Upper lobe of left lung (tissue), 6 donors: ENCODE measurements at regions not wholly inside any gene's neighbourhood (a gene's known extent, or its start where the extent isn't known, plus 50 kb on each side); places are given as distances from the start of the nearest gene placed in this dataset.
"Not testable (repeated sequence)": the region's sequence is repeated elsewhere in the genome, so short reads cannot be mapped to it uniquely, and the experiment has no call there.

ENCODE experiments used
- ATAC-seq, 2 donors: fragments of 200-7000 bp; cut with Tn5 transposase; one replicate each; pipeline ENCODE4 v1.9.1; 2022; ENCODE audit warnings: mild to moderate bottlenecking in 2 of 2, moderate library complexity in 2 of 2; ENCODE audit not compliant: low FRiP score in 2 of 2
- DNase-seq, 2 donors: peaks; one replicate each; pipeline ENCODE4 v3.0.0-alpha.2; 2019 to 2020
- H3K27ac ChIP-seq, 4 donors: fragments of 200-600 bp; sonication (generic); one replicate each; pipeline ENCODE4 v1.5.1; 2016 to 2019
- H3K27me3 ChIP-seq, 4 donors: fragments of 200-600 bp; sonication (generic); one replicate each; pipeline ENCODE4 v1.5.1; 2017 to 2019
- H3K36me3 ChIP-seq, 4 donors: fragments of 200-600 bp; sonication (generic); one replicate each; pipeline ENCODE4 v1.5.1; 2016 to 2019
- H3K4me1 ChIP-seq, 4 donors: fragments of 200-600 bp; sonication (generic); one replicate each; pipeline ENCODE4 v1.5.1; 2018 to 2019
- H3K4me3 ChIP-seq, 4 donors: fragments of 200-600 bp; sonication (generic); one replicate each; pipeline ENCODE4 v1.5.1; 2017 to 2019; ENCODE audit warnings: mild to moderate bottlenecking in 2 of 4, moderate library complexity in 1 of 4
- H3K9me3 ChIP-seq, 4 donors: fragments of 200-600 bp; sonication (generic); one replicate each; pipeline ENCODE4 v1.5.1; 2018 to 2019
- EP300 ChIP-seq, 4 donors: sonication (generic); formaldehyde crosslinking; IDR thresholded peaks; one replicate each; pipeline ENCODE4 v1.5.1; 2017; ENCODE audit warnings: antibody characterized with exemption in 4 of 4, control low read depth in 2 of 4
- POLR2A ChIP-seq, 4 donors: fragments of 450-650 bp; IDR thresholded peaks; one replicate each; pipeline ENCODE4 v1.5.1; 2016 to 2017; ENCODE audit warnings: antibody characterized with exemption in 4 of 4, mild to moderate bottlenecking in 2 of 4
- POLR2AphosphoS5 ChIP-seq, 2 donors: sonication (generic); formaldehyde crosslinking; IDR thresholded peaks; one replicate each; pipeline ENCODE4 v1.5.1; 2017; ENCODE audit warnings: antibody characterized with exemption in 2 of 2
- WGBS, 2 donors: methylation state at CpG; one replicate each; pipeline ENCODE4 v1.1.5; 2017 to 2018; 5-methylcytosine and 5-hydroxymethylcytosine counted together
- TF ChIP-seq, protein P1 (sequence below), 6 experiments: fragments of 450-650 bp in 4 of 6; fragments of 200-600 bp in 2 of 6; sonication (generic) in 2 of 6; IDR thresholded peaks; one replicate each; pipeline ENCODE4 v1.5.1; 2016 to 2019; ENCODE audit warnings: antibody characterized with exemption in 6 of 6
- donor health status: DM: no; HTN: no; CAD: no; lungs with moderate emphysema.
- donor health status: DM: no; HTN: yes; CAD: no; lungs with severe emphysema.

DNA sequence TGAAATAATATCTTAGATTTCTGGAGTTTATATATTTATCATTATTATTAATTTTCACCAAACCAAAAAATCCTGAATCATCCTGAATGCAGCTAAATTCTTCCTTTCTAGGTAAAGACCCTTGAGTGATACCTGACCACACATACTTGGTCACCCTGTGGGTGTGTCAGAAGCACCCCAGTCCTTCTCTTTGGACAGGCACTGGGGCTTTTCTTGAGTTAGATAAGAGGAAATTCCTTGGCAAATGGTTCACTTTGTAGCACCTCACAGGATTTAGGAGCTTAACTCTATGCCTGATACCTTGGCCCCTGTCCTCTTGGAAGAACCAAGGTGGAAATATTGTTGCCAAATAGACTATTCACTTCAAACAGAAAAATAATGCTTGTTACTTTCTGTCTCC lies 69.6 kb upstream of the PNPLA4 start:
- peak in 1 of 2 donors; percentile 54 for ATAC-seq
- DNase-seq, result no peak
- Histone ChIP-seq H3K36me3 (no peaks in the 10 kb centered on the region), H3K9me3 (no peaks in the 10 kb centered on the region), H3K4me3 (no peak overlapping the region), H3K27me3 (no peaks in the 10 kb centered on the region), H3K27ac (no peak overlapping the region), H3K4me1 (no peaks in the 10 kb centered on the region)
- TF ChIP-seq POLR2A (IDR thresholded peaks at IDR 0.05) (no peak), EP300 (IDR thresholded peaks at IDR 0.05) (no peak), POLR2AphosphoS5 (IDR thresholded peaks at IDR 0.05) (no peak)
- TF ChIP-seq, protein P1, sequence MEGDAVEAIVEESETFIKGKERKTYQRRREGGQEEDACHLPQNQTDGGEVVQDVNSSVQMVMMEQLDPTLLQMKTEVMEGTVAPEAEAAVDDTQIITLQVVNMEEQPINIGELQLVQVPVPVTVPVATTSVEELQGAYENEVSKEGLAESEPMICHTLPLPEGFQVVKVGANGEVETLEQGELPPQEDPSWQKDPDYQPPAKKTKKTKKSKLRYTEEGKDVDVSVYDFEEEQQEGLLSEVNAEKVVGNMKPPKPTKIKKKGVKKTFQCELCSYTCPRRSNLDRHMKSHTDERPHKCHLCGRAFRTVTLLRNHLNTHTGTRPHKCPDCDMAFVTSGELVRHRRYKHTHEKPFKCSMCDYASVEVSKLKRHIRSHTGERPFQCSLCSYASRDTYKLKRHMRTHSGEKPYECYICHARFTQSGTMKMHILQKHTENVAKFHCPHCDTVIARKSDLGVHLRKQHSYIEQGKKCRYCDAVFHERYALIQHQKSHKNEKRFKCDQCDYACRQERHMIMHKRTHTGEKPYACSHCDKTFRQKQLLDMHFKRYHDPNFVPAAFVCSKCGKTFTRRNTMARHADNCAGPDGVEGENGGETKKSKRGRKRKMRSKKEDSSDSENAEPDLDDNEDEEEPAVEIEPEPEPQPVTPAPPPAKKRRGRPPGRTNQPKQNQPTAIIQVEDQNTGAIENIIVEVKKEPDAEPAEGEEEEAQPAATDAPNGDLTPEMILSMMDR (IDR thresholded peaks at IDR 0.05), result no peak

DNA sequence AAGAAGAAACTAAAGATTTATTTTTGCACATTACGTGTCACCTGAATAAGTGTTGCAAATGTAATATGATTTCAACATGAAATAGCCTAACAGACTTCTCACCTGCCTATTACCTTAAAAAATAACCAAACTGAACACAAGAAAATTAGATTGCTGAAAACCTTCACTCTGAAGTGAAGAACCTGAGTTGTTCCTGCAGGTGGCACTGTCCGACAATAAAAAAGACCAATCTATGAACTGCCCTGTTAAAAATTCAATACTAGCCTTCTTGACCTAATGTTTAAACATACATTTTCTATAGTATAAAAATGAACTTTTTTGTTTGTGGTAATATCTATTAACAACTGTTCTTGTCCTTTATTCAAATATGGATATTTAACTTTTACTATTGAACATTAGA lies 69.2 kb upstream of the PNPLA4 start:
- Histone ChIP-seq H3K27me3 (no peaks in the 10 kb centered on the region), H3K4me3 (no peak overlapping the region), H3K9me3 (no peaks in the 10 kb centered on the region), H3K27ac (no peak overlapping the region), H3K4me1 (no peaks in the 10 kb centered on the region), H3K36me3 (no peaks in the 10 kb centered on the region)
- peak in 1 of 2 donors; percentile 70 for ATAC-seq
- no peak for DNase-seq
- TF ChIP-seq POLR2AphosphoS5 (IDR thresholded peaks at IDR 0.05) (no peak), EP300 (IDR thresholded peaks at IDR 0.05) (no peak)
- TF ChIP-seq, protein P1 (IDR thresholded peaks at IDR 0.05), result peak in 5 of 6 experiments; percentile 35 to 62 (median 46)
- 12 to 20% methylated on average over 2 of the region's 2 CpGs for WGBS, 2 donors

DNA sequence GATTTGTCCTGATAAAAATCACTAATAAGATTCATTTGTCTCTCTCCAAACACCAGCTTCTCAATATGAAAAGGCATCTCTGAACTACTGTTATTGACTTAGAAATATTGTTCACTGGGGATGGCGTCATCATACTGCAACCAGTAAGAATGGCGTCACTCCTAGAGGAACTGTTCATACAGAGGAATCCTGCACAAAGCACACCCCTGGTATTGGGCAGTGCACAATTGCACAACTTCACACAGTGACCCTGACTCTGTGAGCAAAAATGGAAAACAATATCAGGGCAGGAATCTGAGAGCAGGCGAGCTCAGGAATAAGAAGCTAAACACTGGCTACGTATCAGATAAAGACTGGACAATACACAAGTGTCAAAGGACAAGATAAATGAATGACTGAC lies 66.7 kb upstream of the PNPLA4 start:
- WGBS, 2 donors, result 65 to 76% methylated on average over 4 of the region's 4 CpGs
- H3K4me1 ChIP-seq, result no peaks in the 10 kb centered on the region
- TF ChIP-seq EP300 (IDR thresholded peaks at IDR 0.05), result no peak
- no peak for TF ChIP-seq POLR2AphosphoS5 (IDR thresholded peaks at IDR 0.05)
- TF ChIP-seq, protein P1 (IDR thresholded peaks at IDR 0.05), result no peak
- no peak for TF ChIP-seq POLR2A (IDR thresholded peaks at IDR 0.05)
- ATAC-seq (no peak), DNase-seq (no peak)
- no peaks in the 10 kb centered on the region for H3K36me3 ChIP-seq
- no peak overlapping the region for H3K27ac ChIP-seq
- H3K9me3 ChIP-seq, result no peaks in the 10 kb centered on the region
- H3K27me3 ChIP-seq, result no peaks in the 10 kb centered on the region
- no peak overlapping the region for H3K4me3 ChIP-seq

DNA sequence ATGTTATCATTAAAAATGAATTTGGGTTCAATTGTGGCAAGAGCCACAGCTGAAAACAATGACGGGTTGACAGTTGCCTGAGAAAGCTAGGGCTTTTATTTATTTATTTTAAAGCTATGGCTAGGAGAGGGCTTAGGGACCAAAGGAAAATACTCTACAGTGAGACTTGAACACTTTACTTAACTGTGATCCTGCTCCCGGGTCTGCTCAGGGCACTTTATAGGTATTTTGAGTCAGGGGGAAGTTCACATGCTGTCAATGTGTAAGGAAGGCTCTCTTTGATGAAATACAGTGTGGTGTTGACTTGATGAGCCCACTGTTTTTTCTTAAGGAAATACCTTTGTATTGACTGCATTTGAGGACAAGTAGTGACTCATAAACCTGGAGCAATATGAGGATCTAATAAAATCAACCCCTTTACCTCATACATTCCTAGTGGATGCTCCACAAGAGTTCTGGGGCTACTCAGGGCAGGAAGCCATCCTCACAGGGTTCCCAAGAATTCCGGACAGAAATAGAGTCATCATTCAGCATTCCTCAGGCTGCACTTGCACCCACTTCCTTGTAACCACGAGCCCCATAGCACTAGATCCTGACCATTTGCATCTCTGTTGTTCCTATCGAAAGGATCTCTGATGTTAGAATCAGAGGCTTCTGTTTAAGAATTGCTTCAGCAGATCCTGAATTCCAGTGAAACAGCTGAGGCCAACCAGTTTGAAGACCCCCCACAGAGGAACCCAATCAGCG lies 61.0 kb upstream of the PNPLA4 start:
- H3K4me1 ChIP-seq, DNase-seq, H3K27ac ChIP-seq, ATAC-seq, H3K36me3 ChIP-seq, H3K9me3 ChIP-seq, H3K27me3 ChIP-seq, H3K4me3 ChIP-seq: not testable (repeated sequence)
- WGBS, 2 donors, result 80 to 90% methylated on average over 4 to 6 of the region's 6 CpGs

DNA sequence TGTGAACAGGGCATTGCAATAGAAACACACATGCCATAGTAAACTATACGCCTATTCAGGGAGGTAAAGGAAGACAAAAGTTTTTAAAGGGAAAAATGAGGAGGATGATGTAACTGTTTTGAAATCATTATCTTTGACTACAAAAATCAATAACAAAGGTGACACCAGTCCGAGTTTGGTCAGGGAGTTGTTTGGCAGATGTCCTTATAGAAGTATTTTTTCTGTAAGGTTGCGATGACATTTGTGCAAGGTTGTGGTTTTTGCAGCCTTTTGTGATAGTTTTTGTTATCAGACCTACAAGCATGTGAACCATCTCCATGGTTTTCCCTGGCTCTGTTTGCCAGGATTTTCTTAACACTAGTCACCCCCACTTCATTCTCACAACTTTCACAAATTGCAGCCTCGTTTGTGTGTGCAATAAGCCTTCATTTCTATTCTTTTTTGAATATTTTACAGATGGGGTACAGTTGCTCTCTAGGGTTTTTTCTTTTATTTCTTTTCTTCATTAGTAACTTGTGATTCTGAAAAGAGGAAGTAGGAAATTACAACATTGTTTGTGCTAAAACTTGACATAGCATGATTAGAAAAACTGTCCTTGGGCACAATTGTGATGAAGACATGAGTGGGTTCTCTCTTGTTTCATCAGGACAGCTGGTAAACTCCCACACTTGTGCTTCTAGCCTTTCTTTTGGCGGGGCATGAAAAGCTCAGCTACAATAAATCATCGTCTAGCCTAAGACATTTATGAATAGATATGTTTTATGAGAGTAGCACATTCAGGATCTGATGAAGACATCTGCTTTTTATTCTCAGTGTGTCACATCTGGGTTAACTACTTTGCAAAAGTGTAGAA lies 60.2 kb upstream of the PNPLA4 start:
- H3K36me3 ChIP-seq, result no peaks in the 10 kb centered on the region
- 46 to 49% methylated on average over 6 of the region's 6 CpGs for WGBS, 2 donors

DNA sequence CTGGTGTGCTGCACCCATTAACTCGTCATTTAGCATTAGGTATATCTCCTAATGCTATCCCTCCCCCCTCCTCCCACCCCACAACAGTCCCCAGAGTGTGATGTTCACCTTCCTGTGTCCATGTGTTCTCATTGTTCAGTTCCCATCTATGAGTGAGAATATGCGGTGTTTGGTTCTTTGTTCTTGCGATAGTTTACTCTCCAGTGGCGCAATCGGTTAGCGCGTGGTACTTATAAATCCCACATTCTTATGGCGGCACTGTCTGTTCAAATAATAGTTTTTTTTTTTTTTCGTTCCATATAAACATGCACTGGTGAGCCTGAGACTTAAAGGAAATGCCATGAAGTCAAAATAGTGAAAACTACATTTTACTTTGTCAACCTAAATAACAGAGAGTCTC lies 59.5 kb upstream of the PNPLA4 start:
- DNase-seq, H3K36me3 ChIP-seq, H3K9me3 ChIP-seq, H3K4me3 ChIP-seq, H3K4me1 ChIP-seq, ATAC-seq, H3K27ac ChIP-seq, H3K27me3 ChIP-seq: not testable (repeated sequence)
- WGBS, 2 donors, result 69 to 74% methylated on average over 9 of the region's 9 CpGs

More for the DNA sequence above, 60.2 kb upstream of the PNPLA4 start:
- DNase-seq (no peak), ATAC-seq (no peak)
- no peaks in the 10 kb centered on the region for H3K4me1 ChIP-seq
- no peaks in the 10 kb centered on the region for H3K9me3 ChIP-seq
- no peak overlapping the region for H3K27ac ChIP-seq
- no peaks in the 10 kb centered on the region for H3K27me3 ChIP-seq
- TF ChIP-seq, protein P1 (IDR thresholded peaks at IDR 0.05), result no peak
- TF ChIP-seq POLR2AphosphoS5 (IDR thresholded peaks at IDR 0.05), result no peak
- no peak for TF ChIP-seq EP300 (IDR thresholded peaks at IDR 0.05)
- no peak for TF ChIP-seq POLR2A (IDR thresholded peaks at IDR 0.05)
- H3K4me3 ChIP-seq, result no peak overlapping the region
